ENCODE measurements at regions not wholly inside any gene's neighbourhood (a gene's known extent, or its start where the extent isn't known, plus 50 kb on each side); places are given as distances from the start of the nearest gene placed in this dataset.

GRCh38 chr2:194328456-194328855 is 1328.6 kb upstream of the SLC39A10 start:
- ChIA-PET RAD21 (ENCODE audit: unreplicated experiment) (no interaction called here), SMC1A (ENCODE audit: uncharacterized antibody, unreplicated experiment) (no interaction called here), POLR2A (no interaction called here), CTCF (no interaction called here)
- FAIRE-seq (no peak), ATAC-seq (no peak), DNase-seq (ENCODE audit: low read depth, low spot score) (no peak)
- Histone ChIP-seq H3K27me3 (replicated peaks in 1 of 2; ENCODE audit: control insufficient read depth in 2 of 2, insufficient read depth in 2 of 2, low read length in 1 of 2) (no peaks in the 10 kb centered on the region), H3K4me2 (ENCODE audit: control insufficient read depth, insufficient read depth) (no peak overlapping the region), H3K27ac (ENCODE audit: control insufficient read depth, insufficient read depth) (no peak overlapping the region), H3K4me3 (no peak overlapping the region), H3K9me3 (replicated peaks; ENCODE audit: control insufficient read depth, insufficient read depth, low read length) (no peaks in the 10 kb centered on the region), H3K79me2 (ENCODE audit: control insufficient read depth, insufficient read depth, low read length) (no peaks in the 10 kb centered on the region), H3K36me3 (ENCODE audit: control insufficient read depth in 2 of 2, insufficient read depth in 2 of 2, low read length in 1 of 2) (no peaks in the 10 kb centered on the region), H3K9ac (ENCODE audit: control insufficient read depth, insufficient read depth, low read length) (no peak overlapping the region), H4K20me1 (ENCODE audit: control insufficient read depth, insufficient read depth) (no peaks in the 10 kb centered on the region), H3K4me1 (ENCODE audit: control insufficient read depth, insufficient read depth, low read length) (no peaks in the 10 kb centered on the region), H2AFZ (ENCODE audit: control insufficient read depth, low read depth, low read length) (no peak overlapping the region)
- TF ChIP-seq TARDBP (IDR thresholded peaks at IDR 0.05; ENCODE audit: borderline replicate concordance): no peak
- no peak for TF ChIP-seq TAF1 (IDR thresholded peaks at IDR 0.05; ENCODE audit: borderline replicate concordance, low read depth, low read length)
- TF ChIP-seq GATAD2B (conservative IDR thresholded peaks at IDR 0.05; ENCODE audit: low read depth): no peak
- TF ChIP-seq NR2C2 (IDR thresholded peaks at IDR 0.05; ENCODE audit: borderline replicate concordance, control insufficient read depth, insufficient read length, low read depth): no peak
- no peak for TF ChIP-seq SUZ12 (IDR thresholded peaks at IDR 0.05; ENCODE audit: unreplicated experiment)
- TF ChIP-seq CREM (IDR thresholded peaks at IDR 0.05; ENCODE audit: low read depth): no peak
- no peak for TF ChIP-seq USF2 (IDR thresholded peaks at IDR 0.05; ENCODE audit: borderline replicate concordance, low read depth, low read length)
- no peak for TF ChIP-seq NR2C1 (IDR thresholded peaks at IDR 0.05)
- no peak for TF ChIP-seq IKZF2 (IDR thresholded peaks at IDR 0.05)
- TF ChIP-seq SPI1 (IDR thresholded peaks at IDR 0.05; ENCODE audit: borderline replicate concordance, insufficient read depth, low read depth, low read length): no peak
- TF ChIP-seq HDAC6 (IDR thresholded peaks at IDR 0.05; ENCODE audit: unreplicated experiment): no peak
- no peak for TF ChIP-seq RAD21 (IDR thresholded peaks at IDR 0.05; ENCODE audit: insufficient read depth, low read depth, low read length)
- no peak for TF ChIP-seq ZNF384 (IDR thresholded peaks at IDR 0.05; ENCODE audit: borderline replicate concordance, low read depth, low read length)
- no peak for TF ChIP-seq PAX5 (IDR thresholded peaks at IDR 0.05; ENCODE audit: borderline replicate concordance, low read depth, low read length)
- TF ChIP-seq SMARCA5 (IDR thresholded peaks at IDR 0.05): no peak
- no peak for TF ChIP-seq MAX (IDR thresholded peaks at IDR 0.05; ENCODE audit: low read depth, low read length)
- no peak for TF ChIP-seq REST (IDR thresholded peaks at IDR 0.05; ENCODE audit: low read depth, low read length)
- no peak for TF ChIP-seq BCL3 (IDR thresholded peaks at IDR 0.05; ENCODE audit: borderline replicate concordance, insufficient read depth, low read depth, low read length, poor library complexity, severe bottlenecking)
- intact Hi-C loops (cut with micrococcal nuclease; ENCODE audit: unreplicated experiment) (no loop called here), in situ Hi-C loops (cut with MboI) (no loop called here)
- 25% methylated on average over 7 of the region's 7 CpGs for WGBS (ENCODE audit: insufficient coverage, insufficient replicate concordance, low lambda C conversion rate, missing lambda C conversion rate)
- BruUV-seq (replicated peaks): no TSS peak

All from GM12878 (cell line).